SW480 (cell line): ENCODE measurements at regions not wholly inside any gene's neighbourhood (a gene's known extent, or its start where the extent isn't known, plus 50 kb on each side); places are given as distances from the start of the nearest gene placed in this dataset.

Experiments used
- DNase-seq: peaks from one replicate; pipeline ENCODE4 v3.0.0-alpha.2; 2016; ENCODE audit warnings: low spot score

DNA sequence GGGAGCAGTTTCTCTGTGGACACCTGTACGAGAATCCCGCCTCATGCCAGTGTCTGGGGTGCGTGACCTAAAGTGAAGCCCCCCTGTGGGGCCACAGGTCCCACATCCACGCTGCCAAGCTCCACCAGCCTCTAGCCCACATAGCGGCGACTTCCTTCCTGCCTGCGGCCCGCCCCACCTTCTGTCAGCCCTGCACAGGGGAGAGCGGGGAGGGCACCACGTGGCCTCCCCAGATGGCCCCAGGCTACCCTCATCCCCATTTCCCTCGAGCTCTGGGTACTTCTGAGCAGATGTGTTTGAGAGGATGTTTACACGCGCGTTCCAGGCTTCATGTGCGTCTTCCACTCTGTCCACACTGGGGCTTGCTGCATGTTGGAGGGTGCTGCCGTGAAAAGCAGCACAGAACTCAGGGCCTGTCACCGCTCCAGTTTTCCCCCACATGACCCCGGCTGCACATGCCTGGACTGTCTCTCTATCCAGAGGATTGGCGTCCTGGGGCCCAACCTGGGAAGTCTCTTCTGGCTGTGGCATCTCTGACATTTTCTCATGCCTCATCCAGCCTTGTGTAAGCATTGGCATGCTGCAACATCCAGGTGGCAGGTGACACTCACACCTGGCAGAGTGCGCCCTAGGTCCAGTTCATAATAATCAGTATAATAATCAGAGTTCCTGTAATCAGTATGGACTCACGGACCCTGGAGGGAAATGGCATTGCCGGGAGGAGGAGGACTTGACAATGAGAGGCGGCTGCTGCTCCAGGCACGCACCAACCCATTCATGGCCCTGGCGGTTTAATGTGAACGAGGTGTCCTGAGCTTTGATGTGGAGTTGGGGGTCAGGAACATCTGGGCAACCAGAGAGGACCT, 146.3 kb upstream of the TWIST2 start:
- no peak for DNase-seq

DNA sequence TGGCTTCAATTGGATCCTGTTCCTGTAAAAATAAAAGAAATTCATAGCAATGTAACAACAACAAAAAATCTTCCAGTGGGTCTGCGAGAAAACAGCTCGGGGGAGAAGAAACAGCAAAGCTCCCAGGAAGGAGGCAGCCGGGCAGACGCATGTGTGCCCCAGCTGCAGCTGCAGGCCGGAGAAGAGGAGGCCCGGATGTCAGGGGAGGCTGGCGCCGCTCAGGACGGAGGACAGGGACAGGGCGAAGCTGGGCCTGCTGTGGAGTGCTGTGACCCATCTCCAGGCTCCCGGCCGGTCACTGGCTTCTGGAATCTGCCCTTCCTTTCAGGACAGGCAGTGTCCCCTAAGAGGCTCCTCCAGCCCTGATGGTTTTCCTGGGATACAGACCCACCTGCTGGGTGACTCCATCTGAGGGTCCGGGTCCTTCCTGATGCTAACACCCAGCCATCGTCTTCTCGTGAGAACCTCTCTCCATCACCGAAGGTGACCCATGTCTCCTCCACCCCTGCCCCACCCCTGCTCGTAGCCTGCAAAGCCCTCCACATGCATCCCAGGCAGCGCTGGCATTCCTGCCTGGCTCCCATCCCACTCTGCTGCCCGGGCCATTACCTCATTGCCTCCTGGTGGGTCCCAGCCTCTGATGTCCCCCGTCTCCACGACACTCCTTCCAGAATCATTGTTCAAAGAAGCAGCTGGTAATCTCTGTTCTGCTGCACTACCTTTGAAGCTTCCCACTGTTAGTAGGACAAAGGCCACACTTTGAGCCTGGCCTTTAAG, 145.4 kb upstream of the TWIST2 start:
- no peak for DNase-seq

DNA sequence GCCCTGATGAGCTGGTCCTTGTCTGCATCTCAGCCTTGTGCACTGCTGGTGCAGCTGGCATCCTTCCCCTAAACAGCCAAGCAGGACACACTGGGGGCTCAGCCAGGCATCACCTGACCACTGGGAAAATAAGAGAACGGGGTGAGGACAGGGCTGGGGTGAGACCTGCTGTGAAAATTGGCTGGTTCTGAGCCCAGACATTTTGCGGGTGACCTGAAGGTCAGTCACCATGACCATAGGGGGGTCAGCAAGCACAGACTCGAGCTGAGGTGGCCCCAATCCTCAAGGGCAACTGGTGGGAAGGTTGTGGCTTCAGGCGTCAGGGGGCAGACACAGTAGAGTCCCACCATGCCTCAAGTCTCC, 144.9 kb upstream of the TWIST2 start:
- DNase-seq: no peak

DNA sequence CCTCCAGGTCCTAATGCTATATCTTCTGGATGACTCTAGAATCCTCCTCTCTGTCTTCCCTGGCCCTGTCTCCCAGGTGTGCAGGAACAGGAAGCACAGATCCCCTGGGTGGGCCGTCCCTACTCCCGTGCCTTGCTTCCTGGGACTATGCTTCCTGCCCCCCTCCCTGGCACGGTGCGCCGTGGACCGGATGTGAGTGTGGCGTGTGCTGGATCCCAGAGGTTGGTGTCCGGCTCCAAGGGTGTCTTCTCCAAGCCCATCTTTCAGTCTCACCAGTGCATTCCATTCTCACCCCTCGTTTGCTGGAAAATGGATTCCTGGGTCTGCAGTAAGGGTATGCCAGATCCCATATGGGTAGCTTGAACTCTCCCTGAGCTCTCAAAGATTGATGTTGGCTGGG, 144.4 kb upstream of the TWIST2 start:
- no peak for DNase-seq

DNA sequence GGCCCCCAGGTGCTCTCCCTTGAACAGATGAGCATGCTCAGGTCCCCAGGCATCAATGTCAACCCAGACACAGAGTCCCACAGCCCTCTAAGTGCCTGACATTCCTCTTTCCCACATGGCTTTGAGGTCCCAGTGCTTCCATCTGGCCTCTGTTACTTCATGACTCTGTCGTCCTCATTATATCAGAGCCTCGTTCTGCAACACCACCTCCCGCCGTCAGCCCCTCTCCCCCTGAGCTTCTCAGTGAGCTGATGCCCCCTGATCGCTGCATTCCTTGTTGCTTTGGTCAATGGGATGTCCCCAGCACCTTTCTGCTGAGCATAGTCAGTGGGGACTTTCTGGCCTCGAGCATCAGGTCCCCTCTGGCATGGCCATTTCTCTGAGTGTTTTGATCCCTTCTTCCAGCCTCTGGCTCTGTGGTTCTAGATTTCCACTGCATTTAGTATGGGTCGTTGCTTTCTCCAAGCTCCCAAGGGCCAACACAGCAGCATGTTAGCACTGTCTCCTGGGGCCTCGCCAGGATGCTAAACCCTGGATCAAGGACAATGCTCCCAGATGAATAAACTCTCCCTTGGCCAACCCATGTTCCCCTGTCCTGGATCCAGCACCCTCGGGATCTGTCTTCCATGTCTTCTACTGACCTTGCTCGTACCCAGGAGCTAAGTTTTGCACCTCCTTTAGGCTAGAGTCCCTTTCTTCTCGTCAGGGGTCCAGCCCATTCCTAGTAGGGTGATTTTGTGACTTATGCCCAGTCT, 143.2 kb upstream of the TWIST2 start:
- no peak for DNase-seq

DNA sequence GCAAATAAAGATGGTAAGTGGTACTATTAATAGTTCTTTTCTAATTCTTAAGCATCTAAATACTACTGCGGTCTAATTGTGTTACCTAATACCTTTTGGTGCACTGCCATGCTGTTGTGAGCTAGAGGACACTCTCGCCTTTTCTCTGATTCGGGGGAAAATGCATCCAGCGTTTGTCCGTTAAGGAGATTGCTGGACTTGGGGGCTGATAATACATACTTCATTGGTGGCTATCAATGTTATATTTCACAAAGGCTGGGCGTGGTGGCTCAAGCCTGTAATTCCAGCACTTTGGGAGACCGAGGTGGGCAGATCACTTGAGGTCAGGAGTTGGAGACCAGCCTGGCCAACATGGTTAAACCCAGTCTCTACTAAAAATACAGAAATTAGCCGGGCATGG, 141.7 kb upstream of the TWIST2 start:
- DNase-seq: no peak

DNA sequence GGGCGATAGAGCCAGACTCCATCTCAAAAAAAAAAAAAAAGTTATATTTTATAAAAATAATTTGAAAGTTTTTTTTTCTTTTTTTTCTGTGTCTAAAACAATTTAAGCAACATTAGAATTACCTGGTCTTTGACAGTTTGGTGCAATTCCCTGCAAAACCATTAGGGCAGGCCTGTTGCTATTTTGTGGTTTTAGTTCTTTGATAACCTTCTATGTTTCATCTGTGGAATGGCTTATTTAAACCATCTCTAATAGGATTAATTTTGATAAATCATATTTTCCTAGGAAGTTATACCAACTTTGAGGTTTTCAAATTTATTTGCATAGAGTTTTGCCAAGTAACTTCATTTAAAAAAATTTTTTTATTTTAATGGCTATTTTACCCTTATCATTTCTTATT, 141.2 kb upstream of the TWIST2 start:
- DNase-seq: no peak

DNA sequence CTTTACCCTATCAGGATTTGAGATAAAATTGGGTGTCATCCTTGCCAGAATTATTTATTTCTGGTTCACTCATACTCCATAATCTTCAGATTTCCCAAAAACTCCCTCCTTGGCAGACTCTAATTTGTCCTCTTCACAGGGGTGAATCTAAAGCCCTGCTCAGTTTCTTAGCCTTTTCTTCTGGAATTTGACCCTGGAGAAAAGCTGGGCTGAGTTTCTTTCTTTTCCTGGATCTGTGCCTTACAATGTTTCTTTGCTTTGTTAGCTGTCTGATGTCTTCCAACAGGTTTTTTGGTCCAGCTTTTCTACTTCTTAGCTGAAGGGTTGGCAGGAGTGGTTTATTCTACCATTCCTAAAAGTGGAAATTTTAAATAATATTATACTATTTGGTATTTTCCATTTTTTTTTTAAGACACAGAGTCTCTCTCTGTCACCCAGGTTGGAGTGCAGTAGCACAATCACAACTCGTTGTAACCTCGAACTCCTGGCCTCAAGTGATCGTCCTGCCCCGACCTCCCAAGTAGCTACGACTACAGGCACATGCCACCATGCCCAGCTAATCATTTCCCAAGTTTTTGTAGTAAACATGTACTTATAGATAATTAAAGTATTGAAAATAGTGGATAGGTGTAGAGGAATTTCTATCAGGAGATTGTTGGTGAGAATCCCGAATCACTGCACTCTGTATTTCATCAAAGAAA, 138.4 kb upstream of the TWIST2 start:
- DNase-seq: no peak

DNA sequence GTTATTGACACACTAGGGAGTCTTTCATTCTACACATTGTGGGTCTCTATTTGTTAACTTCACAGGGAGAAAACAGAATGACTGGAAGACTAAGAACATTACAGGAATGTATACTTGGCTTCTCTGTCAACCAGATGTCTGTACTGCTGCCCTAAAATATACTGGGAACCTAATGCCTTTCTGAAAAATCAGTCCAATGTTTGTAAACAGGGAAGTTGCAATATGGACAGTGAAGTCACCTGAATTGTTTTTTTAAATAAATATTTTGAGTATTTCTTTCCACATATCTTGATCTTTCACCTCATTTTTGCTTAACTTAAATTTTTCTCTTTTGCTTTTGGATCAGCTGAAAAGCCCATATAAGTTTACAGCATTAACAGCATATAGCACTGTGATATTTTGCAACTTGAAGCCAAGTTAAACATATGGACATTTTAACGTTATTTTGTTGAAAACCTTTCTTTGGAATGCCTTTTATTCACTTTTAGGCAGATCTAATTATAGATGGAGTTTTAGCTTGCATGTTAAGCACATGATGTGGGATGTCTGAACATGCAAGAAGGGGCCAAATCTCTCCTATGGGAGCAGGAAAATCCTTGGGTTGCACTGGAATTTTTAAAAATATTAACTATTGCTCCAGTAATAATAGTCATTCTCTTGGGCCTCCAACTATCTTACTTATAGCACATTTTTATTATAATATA, 137.7 kb upstream of the TWIST2 start:
- no peak for DNase-seq

DNA sequence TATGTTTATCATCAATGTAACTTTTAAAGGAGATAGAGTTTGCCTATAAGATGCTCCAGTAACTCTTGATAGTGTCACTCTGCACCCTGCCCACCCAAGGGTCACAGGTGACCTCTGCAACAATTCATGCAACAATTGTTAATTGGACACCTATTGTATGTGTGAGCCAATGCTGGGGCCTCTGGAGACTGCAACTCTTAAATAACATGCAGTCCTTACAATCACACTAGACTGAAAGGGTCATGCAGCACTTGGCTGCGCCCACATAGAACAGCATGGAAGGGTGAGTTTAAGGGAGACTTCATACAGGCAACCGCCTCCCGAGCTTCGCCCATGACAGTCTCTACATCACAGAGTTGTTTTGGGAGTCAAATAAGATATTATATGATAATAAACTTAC, 137.1 kb upstream of the TWIST2 start:
- no peak for DNase-seq

DNA sequence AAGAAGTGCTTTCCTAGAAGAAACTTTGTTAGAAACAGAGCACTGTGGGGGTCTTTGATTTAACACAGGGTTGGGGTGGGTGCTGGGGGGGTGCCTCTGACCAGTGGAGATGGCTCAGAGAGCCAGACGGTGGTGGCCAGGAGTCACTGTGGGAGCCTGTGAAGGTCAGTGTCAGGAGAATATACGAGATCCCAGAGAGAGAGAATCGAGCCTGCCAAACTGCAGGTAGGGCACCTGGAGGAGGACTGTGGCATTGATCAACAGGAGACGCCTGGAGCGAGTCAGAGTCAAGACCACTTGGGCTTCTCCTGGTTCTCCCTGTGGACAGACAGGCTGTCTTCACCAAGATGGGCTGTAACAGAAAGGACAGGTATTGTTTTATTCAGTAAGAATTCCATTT, 136.5 kb upstream of the TWIST2 start:
- DNase-seq: no peak

DNA sequence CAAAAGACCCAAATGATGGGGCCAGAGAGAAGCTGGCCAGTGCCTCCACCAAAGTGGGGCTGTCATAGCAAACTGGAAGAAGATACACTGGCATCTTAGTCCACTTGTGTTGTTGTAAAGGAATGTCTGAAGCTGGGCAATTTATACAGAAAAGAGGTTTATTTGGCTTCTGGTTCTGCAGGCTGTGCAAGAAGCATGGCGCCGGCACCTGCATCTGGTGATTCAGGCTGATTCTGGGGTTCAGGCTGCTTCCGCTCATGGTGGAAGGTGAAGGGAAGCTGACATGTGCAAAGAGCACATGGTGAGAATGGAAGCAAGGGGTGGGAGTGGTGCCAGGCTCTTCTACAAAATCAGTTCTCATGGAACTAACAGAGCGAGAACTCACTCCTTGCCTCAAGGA, 135.9 kb upstream of the TWIST2 start:
- no peak for DNase-seq

DNA sequence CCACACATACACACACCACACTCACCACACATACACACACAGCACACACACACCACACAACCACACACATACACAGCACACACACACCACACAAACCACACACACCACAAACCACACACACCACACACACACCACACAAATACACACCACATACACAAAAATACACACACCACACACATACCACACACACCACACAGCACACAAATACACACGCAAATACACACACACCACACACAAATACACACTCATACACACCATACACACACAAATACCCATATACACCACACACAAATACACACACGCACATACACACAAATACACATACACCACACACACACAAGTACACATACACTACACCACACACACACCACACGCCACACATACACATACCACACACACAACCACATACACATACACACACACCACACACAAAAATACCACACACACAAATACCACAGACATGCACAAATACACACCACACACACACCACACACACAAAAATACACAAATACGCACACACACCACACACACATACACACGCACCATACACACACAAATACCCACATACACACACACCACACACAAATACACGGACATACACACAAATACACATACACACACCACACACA, 134.6 kb upstream of the TWIST2 start:
- DNase-seq: no peak

DNA sequence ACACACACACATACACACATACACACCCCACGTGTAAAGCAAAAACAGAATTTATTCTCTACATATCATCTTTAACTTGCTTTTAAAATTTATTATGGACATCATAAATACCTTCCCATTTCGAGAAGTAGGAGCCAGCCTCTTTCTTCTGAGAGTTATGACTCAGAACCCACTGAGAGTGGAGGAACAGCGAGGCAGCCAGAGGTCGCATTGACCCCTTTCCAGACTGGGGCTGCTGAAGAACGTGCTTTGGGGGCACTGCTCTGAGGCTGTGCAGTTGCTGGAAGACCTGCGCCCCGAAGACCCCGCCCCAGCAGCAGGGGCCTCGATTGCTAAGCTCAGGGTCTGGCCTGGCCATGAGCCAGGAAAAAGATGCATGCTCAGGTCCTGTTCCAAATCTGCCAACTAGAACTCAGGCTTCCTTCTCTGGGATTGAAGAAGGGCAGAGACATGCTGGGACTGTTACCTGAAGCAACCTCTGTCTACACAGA, 133.8 kb upstream of the TWIST2 start:
- no peak for DNase-seq

DNA sequence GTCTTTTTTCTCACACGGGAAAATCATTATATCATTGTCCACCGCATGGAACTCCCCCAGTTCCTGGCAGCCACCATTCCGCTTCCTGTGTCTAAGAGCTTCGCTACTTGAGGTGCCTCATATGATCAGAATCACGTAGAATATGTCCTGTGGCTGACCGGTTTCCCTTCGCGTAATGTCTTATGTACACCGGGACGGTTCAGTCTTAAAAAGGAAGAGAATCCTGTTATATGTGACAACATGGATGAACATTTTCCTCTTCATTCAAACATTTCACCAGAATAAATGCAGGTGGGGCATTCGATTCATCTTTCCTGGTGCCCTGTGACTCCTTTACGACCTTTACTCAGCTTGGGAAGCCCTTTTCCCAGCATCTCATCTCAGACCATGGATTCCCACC, 131.7 kb upstream of the TWIST2 start:
- DNase-seq: no peak

DNA sequence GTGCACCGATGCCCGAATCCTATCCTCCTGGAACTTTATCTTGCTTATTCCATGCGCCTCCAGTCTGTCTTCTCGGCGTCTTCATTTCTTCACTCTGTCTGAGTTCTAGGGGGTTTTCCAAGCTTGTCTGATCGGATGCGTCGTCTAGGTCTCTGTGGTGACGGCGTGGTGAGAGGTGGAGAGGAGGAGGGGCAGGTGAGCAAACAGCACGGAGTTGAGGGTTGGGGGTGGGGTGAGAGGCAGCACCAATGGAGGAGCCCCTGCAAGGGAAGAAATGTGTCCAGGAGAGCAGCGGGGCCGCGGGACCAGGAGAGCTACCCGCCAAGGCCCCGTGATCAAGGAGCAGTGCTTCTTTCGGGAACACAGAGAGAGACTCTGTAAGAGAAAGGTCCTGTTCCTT, 131.3 kb upstream of the TWIST2 start:
- DNase-seq: no peak

DNA sequence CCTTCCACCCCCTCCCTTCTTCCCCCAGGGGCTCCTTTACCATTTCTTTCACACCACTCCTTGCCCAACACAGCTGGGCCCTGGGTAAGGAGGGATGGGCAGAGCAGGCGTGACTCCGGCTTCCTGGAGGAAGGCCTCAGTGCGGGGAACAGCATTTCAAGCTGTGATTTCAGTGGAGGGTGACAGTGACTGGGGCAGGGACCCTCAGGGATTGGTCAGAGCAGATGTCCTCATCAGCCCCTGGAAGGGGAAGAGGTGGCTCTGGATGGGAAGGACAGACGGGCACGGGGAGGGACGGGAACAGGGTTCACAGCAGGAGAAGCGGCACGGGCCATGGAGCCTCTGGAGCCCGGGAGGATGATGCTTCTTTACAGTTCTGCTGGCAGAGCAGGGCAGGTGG, 130.8 kb upstream of the TWIST2 start:
- no peak for DNase-seq

DNA sequence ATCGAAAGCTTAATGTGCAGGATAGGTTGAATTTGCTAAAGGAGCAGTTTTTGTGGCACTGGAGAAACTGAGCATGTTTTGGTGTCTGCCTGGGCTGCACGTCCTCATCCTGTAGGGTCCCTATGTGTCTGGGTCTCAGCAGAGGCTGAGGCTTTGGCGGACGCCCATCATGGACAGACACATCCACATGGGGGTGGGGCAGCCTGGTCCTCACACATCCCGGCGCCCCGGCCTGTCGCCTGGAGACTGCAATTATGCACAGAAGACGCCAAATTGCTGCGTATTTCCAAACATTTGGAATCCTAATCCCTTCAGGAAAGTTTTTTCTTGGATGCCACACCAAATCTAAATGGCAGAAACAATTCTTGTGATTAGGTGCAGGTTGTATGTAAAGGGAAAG, 128.2 kb upstream of the TWIST2 start:
- DNase-seq: no peak

DNA sequence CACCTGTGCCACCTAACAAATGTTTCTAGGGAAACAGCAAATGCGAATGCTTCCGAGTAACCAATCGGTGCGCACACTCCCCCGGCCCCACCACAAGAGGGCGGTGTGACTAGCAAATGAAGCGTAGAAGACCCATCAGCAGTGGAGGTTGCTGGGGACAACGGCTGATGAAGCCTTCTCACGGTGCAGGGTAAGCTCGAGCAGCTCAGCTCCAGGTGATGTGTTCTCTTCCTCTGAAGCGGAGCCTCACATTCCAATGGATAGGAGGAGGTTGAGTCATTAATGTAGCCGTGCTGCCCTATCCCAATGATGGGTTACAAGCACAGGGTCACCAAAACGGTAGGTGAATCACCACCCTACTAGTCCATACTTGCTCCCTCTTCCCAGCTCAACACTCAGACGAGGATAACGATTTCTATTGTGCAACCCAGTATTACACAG, 127.6 kb upstream of the TWIST2 start:
- peak; percentile 59 for DNase-seq

DNA sequence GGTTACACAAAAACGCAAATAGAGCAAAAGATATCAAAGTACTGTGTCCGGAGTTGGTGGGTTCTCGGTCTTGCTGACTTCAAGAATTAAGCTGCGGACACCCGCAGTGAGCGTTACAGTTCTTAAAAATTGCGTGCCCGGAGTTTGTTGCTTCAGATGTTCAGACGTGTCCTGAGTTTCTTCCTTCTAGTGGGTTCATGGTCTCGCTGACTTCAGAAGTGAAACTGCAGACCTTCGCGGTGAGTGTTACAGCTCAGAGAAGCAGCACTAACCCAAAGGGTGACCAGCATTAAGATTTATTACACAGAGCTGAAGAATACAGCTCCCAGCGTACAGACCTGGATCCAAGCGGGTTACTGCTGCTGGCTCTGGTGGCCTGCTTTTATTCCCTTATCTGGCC, 125.7 kb upstream of the TWIST2 start:
- no peak for DNase-seq

DNA sequence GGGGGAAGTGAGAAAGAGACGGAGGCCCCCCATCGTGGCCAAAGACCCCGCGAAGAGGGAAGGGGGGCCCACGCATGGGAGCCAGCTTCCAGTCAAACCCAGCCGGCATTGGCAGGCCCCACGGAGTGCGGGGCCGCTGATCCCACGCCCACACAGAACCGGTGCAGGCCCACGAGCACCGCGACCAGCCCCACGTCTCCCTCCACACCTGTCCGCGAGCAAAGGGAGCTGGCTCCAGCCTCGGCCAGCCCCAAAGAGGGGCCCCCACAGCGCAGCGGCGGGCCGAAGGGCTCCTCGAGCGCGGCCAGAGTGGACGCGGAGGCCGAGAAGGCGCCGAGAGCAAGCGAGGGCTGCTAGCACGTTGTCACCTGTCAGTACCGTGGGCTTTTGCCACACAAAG, 125.0 kb upstream of the TWIST2 start:
- DNase-seq: no peak
